NCI-H2081 (cell line): ENCODE measurements at regions not wholly inside any gene's neighbourhood (a gene's known extent, or its start where the extent isn't known, plus 50 kb on each side); places are given as distances from the start of the nearest gene placed in this dataset.
"Not testable (repeated sequence)": the region's sequence is repeated elsewhere in the genome, so short reads cannot be mapped to it uniquely, and the experiment has no call there.

Experiments
- DNase-seq, 2 experiments: peaks; one replicate each; lab custom pipeline; 2025; lab: John Stamatoyannopoulos, UW

DNA sequence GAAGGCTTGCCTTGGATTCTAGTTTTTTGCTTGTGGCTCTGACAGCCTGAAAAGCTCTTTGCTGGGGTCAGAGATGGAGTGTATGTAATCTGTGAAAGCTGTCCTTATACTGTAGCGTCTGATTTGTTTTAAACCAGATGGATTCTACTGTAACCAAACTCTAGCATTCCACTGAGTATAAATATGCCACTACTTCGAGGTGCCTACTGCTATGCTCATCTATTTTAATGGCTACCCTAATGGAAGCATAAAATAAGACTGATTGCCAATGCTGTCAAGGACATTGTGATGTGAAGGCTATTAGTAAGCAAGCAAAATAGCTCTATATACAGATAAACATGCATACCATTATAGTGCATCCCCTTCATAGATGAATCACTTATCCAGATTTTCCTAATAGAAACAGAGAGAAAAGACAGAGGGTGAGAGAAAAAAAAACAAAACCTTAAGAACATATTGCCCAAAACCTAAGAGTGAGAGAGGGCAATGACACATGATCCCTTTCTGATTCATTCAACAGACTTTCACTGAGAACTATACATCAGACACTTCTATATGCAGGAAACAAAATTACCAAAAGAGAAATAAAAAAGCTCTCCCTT is 1025.8 kb upstream of the LCORL start:
- DNase-seq: no peak

DNA sequence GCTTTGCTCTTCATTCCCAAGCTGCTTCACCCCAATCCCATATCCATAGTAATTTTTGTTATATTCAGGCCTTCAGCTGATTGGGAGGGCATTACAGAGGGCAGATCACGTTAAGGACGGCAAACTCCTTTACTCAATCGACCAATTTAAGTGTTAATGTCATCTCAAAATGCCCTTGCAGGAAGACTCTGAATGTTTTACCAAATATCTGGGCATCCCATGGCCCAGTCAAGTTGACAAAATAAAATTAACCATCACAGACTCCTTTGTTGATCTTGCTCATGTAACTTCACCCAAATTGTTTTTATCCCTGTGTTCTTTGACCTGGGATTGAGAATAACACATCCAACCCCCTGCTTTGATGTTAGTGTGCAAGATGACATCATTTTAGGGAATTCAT is 1018.3 kb upstream of the LCORL start:
- no peak for DNase-seq

DNA sequence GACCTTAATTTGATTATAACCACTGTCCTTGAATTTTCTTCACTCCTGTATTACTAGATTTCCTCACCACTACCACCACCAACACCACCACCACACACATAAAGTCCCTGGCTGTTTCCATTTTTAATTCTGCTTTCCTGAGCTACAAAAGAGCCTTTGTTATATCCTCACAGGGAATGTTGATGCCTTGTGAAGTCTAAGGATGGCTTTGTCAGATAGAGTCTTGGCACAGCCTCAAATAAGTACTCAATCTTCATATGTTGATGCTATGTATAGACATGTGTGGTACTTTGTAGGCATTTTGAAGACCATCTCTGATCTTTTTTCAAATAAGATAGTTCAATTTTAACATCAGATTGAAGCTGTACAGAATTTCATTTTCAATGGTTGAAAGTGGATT is 1016.7 kb upstream of the LCORL start:
- DNase-seq: no peak

DNA sequence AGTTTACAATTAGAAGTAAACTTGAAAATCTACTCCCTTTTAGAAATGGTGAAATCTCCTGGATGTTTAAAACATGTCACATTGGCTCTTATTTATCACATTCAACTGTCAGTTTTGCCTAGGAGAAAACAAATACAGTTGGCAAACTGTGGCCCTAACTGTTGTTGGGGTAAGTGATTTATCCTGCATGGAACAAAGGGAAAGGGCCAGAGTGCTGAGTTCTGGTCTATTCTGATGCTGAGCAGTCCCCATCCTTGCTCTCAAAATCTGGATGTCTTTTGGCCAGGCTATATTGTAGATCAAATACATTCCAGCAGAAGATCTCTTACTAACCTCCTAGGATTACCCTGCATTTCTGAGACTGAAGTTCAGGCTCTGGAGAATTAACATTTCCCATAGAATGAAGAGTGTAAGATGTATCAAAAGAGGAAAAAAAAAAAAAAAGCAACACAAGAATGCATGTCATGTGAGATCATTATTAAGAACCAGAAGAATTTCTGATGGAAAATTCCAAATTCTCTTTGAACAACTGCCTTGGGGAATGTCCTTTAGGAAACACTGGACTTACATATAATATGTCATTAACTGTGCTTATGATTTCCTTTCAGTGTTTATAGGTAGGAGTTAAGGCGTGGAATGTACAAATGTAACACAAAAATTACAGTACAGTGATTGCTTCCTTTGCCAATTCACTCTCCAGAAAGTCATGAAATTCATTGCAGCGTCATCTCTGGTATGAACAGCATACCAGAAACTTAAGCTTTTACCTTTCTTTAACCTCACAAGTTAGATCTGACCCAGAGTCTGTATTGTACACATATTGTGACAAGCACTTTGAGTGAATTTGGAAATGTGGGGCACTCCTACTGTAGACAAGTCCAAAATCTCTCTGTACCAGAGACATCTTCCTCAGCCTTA is 1012.5 kb upstream of the LCORL start:
- DNase-seq: no peak

DNA sequence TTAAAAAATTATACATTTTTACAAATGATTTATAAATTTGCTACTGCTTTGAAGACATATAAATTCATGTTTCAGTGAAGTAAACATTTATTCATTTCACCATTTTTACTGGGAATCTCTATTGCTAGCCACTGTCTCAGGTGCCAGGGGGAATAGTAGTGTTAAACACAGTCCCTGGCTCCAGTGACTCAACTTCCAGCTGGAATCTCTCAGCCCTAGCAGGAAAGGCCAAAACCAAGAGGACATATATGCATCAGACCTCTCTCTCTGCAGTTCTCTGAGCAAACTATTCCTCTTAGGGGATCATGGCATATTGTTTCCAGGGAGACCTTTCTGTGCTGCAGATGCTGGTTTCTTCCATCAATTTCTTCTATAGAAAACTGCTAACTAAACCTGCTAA is 1009.0 kb upstream of the LCORL start:
- no peak for DNase-seq

DNA sequence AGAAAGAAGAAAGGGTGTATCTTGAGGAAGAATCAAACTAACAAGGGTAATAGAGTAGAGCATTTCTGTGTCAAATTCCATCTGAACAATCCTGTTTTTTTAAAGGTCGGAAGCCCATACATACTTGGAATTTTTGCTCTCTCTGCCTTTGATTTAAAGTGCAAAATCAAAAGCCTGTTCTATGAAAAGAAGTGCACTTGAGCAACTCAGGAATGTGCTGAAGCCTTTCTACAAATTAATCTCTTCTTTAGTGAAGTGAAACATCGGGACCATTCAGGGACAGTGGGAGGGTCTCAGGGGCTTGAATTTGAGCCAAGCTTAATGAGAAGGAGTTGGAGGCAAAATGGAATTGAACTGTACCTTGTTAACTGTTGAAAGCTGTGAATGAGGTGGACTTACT is 1008.5 kb upstream of the LCORL start:
- no peak for DNase-seq

DNA sequence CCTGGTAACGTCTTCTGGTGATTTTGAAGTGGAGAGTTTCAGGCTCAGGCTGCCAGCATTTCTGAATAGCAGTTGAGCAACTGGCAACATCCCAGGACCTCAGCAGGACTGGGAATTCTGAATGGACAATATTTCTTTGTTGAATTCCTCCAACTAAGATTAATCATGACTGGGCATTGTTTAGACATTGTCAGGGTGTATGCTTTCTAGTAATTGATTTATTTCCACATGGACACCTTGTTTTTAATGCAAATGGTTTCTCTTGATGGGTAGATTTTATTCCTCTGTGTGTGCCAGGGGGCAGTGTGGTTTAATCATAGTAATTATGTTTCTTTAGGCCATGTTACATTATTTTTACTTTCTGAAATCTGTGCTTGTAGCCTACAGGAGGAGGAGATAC is 1004.7 kb upstream of the LCORL start:
- DNase-seq: peak; percentile 74 to 94

DNA sequence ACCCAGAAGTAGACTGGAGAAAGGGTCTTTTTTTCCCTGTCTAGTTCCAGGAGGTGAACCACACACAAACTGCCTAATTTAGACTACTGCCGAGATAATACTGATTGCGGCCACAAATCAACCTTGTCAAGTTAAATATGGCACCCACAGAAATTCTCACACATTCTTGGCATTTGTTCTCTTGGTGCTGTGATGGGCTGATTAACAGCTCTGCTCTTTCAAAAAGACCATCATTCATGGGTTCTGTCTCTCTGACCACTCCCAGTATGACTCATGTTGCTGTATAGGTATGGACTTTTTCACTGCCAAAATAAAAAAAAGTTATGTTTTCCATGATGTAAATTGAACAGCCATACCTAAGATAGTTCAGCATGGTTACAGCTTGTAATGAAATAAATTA is 1003.5 kb upstream of the LCORL start:
- DNase-seq: no peak

DNA sequence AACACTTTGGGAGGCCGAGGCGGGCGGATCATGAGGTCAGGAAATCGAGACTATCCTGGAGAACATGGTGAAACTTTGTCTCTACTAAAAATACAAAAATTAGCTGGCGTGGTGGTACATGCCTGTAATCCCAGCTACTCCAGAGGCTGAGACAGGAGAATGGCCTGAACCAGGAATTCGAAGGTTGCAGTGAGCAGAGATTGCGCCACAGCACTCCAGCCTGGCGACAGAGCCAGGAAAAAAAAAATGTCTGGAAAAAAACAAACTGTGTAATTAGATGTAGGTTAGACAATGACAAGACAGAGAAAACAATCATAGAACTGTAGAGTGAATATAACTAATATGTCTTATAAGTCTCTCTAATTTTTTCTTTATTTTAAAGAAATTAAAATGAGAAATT is 1002.5 kb upstream of the LCORL start:
- no peak for DNase-seq

DNA sequence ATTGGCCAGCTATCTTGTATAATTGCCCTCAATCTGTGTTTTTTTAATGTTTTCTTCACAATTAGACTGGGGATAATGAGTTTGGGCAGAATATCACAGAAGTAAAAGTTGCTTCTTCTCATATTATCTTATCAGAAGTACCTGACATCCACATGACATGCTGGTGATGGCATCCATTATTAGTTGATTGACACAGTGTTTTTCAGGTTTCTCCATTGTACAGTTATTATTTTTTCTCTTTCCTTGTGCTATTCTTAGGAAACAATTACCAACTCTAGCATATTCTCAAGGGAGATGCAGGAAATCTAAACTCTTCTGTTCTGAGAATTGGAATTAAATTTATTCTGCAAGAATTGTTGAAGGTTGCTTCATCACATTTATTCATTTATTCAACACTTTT is 1000.1 kb upstream of the LCORL start:
- DNase-seq: no peak

DNA sequence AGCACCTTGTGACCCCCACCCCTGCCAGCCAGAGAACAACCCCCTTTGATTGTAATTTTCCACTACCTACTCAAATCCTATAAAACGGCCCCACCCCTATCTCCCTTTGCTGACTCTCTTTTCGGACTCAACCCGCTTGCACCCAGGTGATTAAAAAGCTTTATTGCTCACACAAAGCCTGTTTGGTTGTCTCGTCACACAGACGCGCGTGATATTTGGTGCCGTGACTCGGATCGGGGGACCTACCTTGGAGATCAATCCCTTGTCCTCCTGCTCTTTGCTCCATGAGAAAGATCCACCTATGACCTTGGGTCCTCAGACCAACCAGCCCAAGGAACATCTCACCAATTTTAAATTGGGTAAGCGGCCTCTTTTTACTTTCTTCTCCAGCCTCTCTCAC is 995.0 kb upstream of the LCORL start:
- DNase-seq: not testable (repeated sequence)

DNA sequence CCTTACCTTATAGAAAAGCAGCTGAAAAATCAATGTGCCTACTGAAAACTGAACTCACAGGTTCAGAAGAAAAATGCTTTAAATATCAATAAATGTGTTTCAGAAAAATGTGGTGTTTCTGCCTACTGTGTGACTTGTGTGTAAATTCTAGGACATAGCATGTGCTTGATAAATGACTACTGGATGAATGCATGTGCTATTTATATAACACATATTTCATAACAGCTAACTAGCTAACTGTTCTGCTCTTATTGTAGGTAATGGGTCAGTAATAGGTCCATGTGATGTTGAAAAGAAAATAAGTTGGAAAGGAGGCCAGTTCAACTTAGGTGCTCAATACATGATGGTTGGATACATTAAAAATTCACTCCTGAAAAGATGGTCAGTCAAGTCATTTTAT is 993.0 kb upstream of the LCORL start:
- no peak for DNase-seq

DNA sequence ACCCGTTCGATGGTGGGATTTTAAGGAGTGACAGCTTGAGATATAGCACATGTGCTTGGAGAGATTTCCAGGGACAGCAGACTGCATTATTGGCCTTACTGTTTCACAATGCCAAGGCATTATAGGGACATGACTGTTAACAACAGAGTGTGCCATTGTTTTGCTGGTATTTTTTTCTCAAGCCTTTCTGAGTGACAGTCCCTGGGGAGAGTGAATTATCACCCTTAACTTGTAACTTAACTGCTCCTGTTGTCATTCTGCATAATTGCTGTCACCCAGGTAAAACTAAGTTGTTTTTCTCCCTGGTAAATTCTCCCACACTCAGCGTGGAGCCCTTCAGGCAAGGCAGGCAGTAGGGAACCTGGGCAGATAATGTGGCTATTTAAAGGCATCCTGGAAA is 989.2 kb upstream of the LCORL start:
- no peak for DNase-seq

DNA sequence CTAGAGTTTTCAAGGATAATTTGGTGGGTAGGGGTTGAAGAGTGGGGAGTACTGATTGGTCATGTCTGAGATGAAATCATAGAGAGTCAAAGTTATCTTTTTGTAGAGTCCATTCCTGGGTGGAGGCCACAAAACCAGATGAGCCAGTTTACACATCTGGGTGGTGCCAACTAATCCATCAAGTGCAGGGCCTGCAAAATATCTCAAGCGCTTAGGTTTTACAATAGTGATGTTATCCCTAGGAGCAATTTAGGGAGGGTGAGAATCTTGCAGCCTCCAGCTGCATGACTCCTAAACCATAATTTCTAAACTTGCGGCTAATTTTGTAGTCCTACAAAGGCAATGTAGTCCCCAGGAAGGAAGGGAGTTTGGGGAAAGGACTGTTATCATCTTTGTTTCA is 988.3 kb upstream of the LCORL start:
- DNase-seq: no peak

DNA sequence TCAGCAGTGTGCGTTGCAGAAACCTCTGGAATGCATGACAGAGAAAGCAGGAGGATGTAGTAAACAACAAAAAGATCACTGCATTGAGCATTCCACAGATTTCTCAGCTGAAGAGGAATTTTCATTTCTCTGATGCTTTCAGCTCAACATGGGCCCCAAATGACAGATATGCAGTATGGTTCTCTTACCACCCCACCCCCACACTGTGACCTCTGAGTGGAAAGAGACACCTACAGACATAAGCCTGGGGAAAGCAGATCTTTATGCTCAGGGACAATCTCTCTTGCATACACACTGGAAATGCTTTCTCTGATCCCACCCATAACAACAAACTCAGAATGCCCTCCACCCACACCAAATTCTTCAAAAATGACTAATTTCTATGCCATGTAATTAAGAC is 983.7 kb upstream of the LCORL start:
- no peak for DNase-seq

DNA sequence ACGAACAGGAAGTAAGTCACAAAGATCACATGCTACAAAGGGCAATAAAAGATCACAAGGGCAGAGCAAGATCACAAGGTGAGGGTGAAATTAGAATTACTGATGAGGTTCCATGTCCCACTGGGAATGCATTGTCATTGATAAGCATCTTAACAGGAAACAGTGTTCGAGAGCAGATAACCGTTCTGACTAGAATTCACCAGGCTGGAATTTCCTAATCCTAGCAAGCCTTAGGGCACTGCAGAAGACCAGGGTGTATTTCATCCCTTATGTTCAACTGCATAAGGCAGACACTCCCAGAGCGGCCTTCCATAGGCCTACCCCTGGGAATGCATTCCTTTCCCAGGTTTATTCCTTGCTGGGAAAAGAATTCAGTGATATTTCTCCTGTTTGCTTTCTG is 980.6 kb upstream of the LCORL start:
- no peak for DNase-seq

DNA sequence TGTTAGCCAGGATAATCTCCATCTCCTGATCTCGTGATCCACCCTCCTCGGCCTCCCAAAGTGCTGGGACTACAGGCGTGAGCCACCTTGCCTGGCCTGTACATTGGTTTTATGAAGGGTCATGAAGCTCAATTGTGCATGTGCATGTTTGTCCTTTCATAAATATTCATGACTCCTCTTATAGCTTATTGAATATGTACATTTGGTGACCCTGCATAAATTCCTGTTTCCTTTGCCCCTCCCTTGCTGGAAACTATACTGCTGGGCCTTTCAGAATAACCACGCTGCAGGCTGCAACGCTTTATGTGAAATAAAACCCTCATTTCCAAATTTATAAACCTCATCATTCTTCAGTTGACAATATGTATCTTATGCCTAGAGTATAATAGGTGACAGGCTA is 978.0 kb upstream of the LCORL start:
- DNase-seq: no peak

DNA sequence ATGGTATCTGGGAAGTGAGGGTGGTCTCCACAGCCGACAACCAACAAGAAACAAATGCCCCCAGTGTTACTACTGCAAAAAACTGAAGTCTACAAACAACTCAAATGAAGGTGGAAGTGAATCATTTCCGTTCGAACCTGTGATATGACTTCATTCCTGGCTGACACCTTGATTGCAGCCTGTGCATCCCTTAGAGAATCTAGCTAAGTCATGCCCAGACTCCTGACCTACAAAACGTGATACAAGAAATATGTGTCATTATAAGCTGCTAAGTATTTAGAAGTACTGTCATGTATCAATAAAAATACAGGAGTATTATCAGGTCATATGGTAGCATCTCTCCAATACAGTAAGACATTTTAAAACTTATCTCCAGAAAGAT is 959.7 kb upstream of the LCORL start:
- no peak for DNase-seq

DNA sequence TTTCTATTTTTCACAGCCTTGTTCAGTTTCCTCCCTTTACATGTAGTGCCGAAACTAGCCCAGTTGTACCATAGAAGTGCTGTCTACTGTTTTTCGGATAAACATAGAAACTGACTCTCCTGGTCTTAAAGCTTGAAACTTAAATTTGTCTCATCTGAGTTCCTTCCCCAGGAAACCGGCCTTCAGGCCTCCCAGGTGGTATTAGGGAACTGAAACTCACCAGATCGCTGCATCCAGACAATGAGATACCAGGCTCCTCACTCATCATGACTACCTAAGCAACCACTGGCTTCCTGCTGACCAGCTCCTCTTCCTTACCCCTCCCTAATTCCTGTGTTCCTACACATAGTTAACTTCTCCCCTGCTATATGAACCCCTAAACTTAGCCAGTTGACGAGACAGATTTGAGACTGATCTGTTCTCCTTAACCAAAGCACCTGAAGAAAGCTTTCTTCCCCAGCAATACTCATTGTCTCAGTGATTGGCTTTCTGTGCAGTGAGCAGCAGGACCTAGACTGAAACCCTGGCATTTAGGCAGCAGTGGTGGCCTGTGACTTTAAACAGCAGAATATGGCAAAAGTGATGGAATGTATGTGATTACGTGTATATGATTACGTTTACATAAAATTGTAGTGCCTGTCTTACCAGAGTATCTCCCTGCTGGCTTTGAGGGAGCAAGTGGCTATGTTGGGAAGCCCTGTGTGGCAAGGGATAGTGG is 959.1 kb upstream of the LCORL start:
- no peak for DNase-seq

DNA sequence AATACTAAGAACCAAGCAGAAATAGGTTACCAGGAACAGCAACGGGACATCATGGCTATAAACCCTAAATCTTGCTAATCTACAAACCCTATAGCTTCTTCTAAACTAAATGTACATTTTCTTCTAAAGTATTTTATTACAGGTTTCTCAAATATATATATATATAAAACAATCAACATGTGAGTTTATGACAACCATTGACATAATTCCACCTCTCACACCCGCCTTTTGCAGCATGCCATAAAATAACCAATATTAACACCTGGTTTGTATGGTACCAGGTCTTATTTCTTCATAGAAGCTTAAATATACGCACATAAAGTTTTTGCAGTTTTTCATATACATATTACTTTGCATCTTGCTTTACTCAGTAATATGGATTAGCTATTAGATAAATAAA is 955.3 kb upstream of the LCORL start:
- no peak for DNase-seq

DNA sequence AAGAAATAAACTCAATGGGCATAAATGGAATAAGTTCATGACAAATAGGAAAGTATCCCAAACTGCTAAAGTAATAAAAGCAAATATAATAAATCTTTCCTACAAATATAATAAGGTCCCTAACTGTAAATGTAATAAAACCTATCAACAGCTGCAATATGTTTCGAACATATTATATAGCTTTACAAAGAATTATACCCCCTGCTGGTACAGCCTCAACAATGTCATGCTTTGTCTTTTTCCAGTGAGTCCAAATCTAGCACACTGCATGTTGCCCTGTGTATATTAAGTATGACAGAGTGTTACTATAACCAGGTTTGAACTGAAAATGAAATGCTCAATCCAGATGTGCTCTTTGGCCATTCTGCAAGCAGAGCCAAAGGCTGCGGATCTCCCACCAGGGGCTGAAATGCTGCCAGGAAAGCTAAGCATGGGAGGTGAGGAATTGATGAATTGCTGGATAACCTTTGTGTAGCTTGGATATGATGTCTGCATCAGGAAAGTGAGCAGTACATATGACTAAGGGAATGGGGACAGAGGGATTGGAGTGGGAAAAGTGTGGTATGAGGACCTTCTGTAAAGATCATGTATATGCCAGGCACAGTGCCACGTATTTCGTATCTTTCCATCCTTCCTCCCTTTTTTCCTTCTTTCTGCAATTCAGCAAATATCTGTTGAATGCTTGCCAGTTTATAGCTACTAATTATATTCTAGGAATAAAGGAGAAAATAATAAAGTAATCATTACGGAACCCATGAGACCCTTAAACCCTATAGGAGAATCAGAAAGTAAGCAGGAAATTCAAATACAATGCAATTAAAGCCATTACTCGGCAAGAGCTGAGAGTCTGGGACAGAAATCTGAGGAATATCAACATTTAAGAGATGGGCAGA is 954.6 kb upstream of the LCORL start:
- DNase-seq: no peak

DNA sequence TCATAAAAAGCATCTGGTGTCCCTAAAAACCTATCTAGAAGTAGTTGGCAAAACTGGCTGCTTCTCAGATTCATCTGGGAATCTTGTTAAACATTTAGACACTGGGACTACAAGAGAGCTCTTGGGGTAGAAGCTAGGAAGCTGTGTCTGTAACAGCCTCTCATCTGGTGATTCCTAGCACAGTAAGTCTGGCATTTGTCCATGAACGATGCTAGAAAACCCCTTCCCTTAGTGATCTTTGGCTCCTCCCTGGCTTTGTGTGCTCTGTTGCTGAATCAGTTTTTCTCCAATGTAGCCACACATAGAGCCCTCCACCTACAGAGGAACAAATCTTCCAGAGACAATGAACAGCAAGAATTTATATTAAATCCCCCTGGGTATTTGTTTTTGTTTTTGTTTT is 951.7 kb upstream of the LCORL start:
- DNase-seq: no peak
